GM23248 (cell line): ENCODE measurements at regions not wholly inside any gene's neighbourhood (a gene's known extent, or its start where the extent isn't known, plus 50 kb on each side); places are given as distances from the start of the nearest gene placed in this dataset.

Experiments used
- EZH2 ChIP-seq: fragments of 200-600 bp; sonication (generic); IDR thresholded peaks from 2 replicates; pipeline ENCODE4 v1.6.1; 2018; ENCODE audit warnings: antibody characterized with exemption, mild to moderate bottlenecking; ENCODE audit not compliant: insufficient read depth, poor library complexity, severe bottlenecking
- EZH2phosphoT487 ChIP-seq: fragments of 200-600 bp; sonication (generic); IDR thresholded peaks from 2 replicates; pipeline ENCODE4 v1.6.1; 2018; ENCODE audit warnings: antibody characterized with exemption, moderate library complexity, mild to moderate bottlenecking, low read depth; ENCODE audit not compliant: insufficient read depth

- TF ChIP-seq EZH2 (no peak), EZH2phosphoT487 (no peak)
Measured at GRCh38 chr3:76842216-76842615, 197.7 kb upstream of the ROBO2 start.
